T-helper 1 cell treated with Interleukin-12 subunit alpha and Interleukin-12 subunit beta and Interleukin-4 antibody, amounts not matched to agents 30 μg/mL and 1 μg/mL, for 36 hours (primary cell): ENCODE measurements at regions not wholly inside any gene's neighbourhood (a gene's known extent, or its start where the extent isn't known, plus 50 kb on each side); places are given as distances from the start of the nearest gene placed in this dataset.
"Not testable (repeated sequence)": the region's sequence is repeated elsewhere in the genome, so short reads cannot be mapped to it uniquely, and the experiment has no call there.

Experiments
- H3K27ac Mint-ChIP-seq: one replicate; pipeline ENCODE4 v1.8.0; 2021; ENCODE audit warnings: mild to moderate bottlenecking, mixed read lengths
- H3K27me3 Mint-ChIP-seq: one replicate; pipeline ENCODE4 v1.8.0; 2021; ENCODE audit warnings: low read depth, mixed read lengths
- H3K36me3 Mint-ChIP-seq: one replicate; pipeline ENCODE4 v1.8.0; 2021; ENCODE audit warnings: low read depth, mixed read lengths
- H3K4me1 Mint-ChIP-seq: one replicate; pipeline ENCODE4 v1.8.0; 2021; ENCODE audit warnings: low read depth, mixed read lengths
- H3K4me3 Mint-ChIP-seq: one replicate; pipeline ENCODE4 v1.8.0; 2021; ENCODE audit warnings: mild to moderate bottlenecking, moderate library complexity, mixed read lengths
- H3K9me3 Mint-ChIP-seq: one replicate; pipeline ENCODE4 v1.8.0; 2021; ENCODE audit warnings: mixed read lengths

DNA sequence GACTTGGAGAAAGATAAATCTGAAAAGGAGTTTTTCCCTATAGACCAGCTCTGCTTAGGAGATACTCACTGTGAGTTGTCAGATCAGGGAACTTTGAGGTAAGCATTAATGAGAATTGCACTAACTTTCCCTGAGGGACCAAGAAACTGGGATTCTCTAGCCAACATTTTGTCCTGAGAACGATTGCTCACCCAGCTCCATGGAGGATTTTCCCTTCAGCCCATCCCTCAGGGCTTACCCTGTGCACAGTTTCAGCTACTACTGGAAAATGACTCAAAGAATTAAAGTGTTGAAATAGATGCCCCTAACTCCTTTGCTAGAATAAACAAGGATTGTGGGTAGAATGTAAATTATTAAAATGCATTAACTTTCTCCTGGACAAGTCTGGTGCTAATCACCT, 237.2 kb upstream of the IL12B start:
- no peaks in the 10 kb centered on the region for H3K9me3 Mint-ChIP-seq
- peaks cover 20% of the 10 kb centered on the region for H3K27me3 Mint-ChIP-seq
- H3K4me3 Mint-ChIP-seq: no peak overlapping the region
- H3K36me3 Mint-ChIP-seq: no peaks in the 10 kb centered on the region
- H3K4me1 Mint-ChIP-seq: no peaks in the 10 kb centered on the region
- no peak overlapping the region for H3K27ac Mint-ChIP-seq

- H3K27ac Mint-ChIP-seq: no peak overlapping the region
Measured at GRCh38 chr5:159571501-159572244, 241.4 kb upstream of the IL12B start.

DNA sequence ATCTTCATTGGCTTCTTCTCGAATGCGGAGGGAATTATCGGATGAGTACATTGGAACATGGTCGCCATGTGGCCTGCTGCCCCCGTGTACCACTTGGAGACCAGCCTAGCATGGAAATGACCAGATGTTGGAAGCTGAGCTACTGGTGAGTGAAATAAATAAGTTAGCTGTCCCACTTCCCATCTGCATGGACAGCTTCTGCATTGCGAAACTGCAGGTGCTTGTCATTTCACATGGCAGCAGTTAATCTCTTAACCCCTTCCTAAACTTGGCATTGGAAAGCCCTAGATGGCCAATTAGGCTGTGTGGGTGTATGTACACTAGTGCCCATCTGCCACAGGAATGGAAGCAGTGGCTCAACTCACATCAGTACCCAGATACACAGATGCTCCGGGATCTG, 246.6 kb upstream of the IL12B start:
- no peaks in the 10 kb centered on the region for H3K4me1 Mint-ChIP-seq
- no peak overlapping the region for H3K27ac Mint-ChIP-seq
- peaks cover 7% of the 10 kb centered on the region for H3K27me3 Mint-ChIP-seq
- no peaks in the 10 kb centered on the region for H3K36me3 Mint-ChIP-seq
- H3K4me3 Mint-ChIP-seq: no peak overlapping the region
- no peaks in the 10 kb centered on the region for H3K9me3 Mint-ChIP-seq

More at GRCh38 chr5:159571501-159572244, 241.4 kb upstream of the IL12B start:
- H3K27me3 Mint-ChIP-seq: peaks cover 20% of the 10 kb centered on the region
- H3K36me3 Mint-ChIP-seq: no peaks in the 10 kb centered on the region
- H3K9me3 Mint-ChIP-seq: no peaks in the 10 kb centered on the region
- no peaks in the 10 kb centered on the region for H3K4me1 Mint-ChIP-seq
- H3K4me3 Mint-ChIP-seq: no peak overlapping the region

GRCh38 chr5:159581502-159582249, 251.4 kb upstream of the IL12B start:
- no peak overlapping the region for H3K27ac Mint-ChIP-seq

DNA sequence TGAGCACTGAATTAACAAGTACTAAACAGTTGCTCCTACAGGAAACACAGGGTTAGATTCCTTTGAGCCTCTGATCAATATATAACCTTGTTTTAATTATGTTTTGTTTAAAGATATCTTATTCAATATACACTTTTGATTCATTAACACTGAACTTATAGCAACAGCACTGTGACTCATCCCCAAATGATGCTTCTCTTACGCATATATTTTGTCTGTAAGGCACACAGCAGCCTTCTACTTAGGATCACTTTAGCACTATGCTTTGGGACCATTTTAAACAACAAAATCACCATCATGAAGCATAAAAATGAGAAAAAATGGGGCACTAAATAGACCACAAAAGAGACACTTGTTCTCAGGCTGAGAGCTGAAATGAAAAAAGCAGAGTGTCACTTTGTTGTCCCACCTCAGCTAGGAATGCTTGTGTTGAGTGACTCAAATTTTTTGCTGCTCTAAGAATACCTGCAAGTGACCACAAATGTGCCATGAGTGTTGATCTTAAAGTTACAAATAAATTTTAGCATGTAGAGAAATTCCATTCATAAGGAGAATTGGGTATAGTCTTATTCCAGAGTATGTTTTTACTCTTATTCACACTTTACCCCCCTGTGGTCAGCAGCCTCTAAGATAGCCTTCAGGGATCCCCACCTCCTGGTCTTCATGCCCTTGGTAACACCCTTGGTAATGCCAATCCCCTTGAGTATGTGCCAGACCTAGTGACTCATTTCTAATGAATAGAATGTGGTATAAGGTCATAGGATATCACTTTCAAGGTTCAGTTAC, 252.7 kb upstream of the IL12B start:
- no peak overlapping the region for H3K27ac Mint-ChIP-seq
- H3K9me3 Mint-ChIP-seq: peaks cover 3% of the 10 kb centered on the region
- peaks cover 4% of the 10 kb centered on the region for H3K27me3 Mint-ChIP-seq
- no peaks in the 10 kb centered on the region for H3K36me3 Mint-ChIP-seq
- H3K4me1 Mint-ChIP-seq: no peaks in the 10 kb centered on the region
- H3K4me3 Mint-ChIP-seq: no peak overlapping the region

More at GRCh38 chr5:159581502-159582249, 251.4 kb upstream of the IL12B start:
- Mint-ChIP-seq H3K36me3 (no peaks in the 10 kb centered on the region), H3K4me3 (no peak overlapping the region), H3K27me3 (peaks cover 4% of the 10 kb centered on the region), H3K9me3 (peaks cover 3% of the 10 kb centered on the region), H3K4me1 (no peaks in the 10 kb centered on the region)

- H3K27me3 Mint-ChIP-seq: peaks cover 4% of the 10 kb centered on the region
- H3K36me3 Mint-ChIP-seq: no peaks in the 10 kb centered on the region
- H3K4me1 Mint-ChIP-seq: no peaks in the 10 kb centered on the region
- H3K27ac Mint-ChIP-seq: no peak overlapping the region
- peaks cover 3% of the 10 kb centered on the region for H3K9me3 Mint-ChIP-seq
- no peak overlapping the region for H3K4me3 Mint-ChIP-seq
Measured at GRCh38 chr5:159586921-159587320, 256.6 kb upstream of the IL12B start.

GRCh38 chr5:159588941-159589340, 258.7 kb upstream of the IL12B start:
- no peaks in the 10 kb centered on the region for H3K4me1 Mint-ChIP-seq
- H3K27me3 Mint-ChIP-seq: no peaks in the 10 kb centered on the region
- H3K9me3 Mint-ChIP-seq: no peaks in the 10 kb centered on the region
- no peak overlapping the region for H3K4me3 Mint-ChIP-seq
- H3K27ac Mint-ChIP-seq: no peak overlapping the region
- H3K36me3 Mint-ChIP-seq: no peaks in the 10 kb centered on the region

- Mint-ChIP-seq H3K27me3 (peaks cover 7% of the 10 kb centered on the region), H3K36me3 (peaks cover 1% of the 10 kb centered on the region), H3K27ac (no peak overlapping the region), H3K9me3 (peaks cover 18% of the 10 kb centered on the region), H3K4me3 (no peak overlapping the region), H3K4me1 (no peaks in the 10 kb centered on the region)
Measured at GRCh38 chr5:159593518-159594073, 263.3 kb upstream of the IL12B start.

GRCh38 chr5:159595561-159595960, 265.3 kb upstream of the IL12B start:
- H3K4me1 Mint-ChIP-seq, H3K36me3 Mint-ChIP-seq, H3K27me3 Mint-ChIP-seq, H3K27ac Mint-ChIP-seq, H3K4me3 Mint-ChIP-seq: not testable (repeated sequence)
- H3K9me3 Mint-ChIP-seq: peaks cover 21% of the 10 kb centered on the region

- Mint-ChIP-seq H3K36me3 (peaks cover 1% of the 10 kb centered on the region), H3K4me1 (peaks cover 3% of the 10 kb centered on the region), H3K4me3 (no peak overlapping the region), H3K27me3 (peaks cover 9% of the 10 kb centered on the region), H3K9me3 (peaks cover 16% of the 10 kb centered on the region), H3K27ac (no peak overlapping the region)
Measured at GRCh38 chr5:159601216-159601615, 270.9 kb upstream of the IL12B start.

GRCh38 chr5:159602434-159602833, 272.1 kb upstream of the IL12B start:
- Mint-ChIP-seq H3K4me3 (no peak overlapping the region), H3K27ac (no peak overlapping the region), H3K9me3 (peaks cover 11% of the 10 kb centered on the region), H3K36me3 (no peaks in the 10 kb centered on the region), H3K4me1 (peaks cover 3% of the 10 kb centered on the region), H3K27me3 (peaks cover 5% of the 10 kb centered on the region)

GRCh38 chr5:159605585-159605984, 275.3 kb upstream of the IL12B start:
- Mint-ChIP-seq H3K4me3 (no peak overlapping the region), H3K27me3 (no peaks in the 10 kb centered on the region), H3K9me3 (peaks cover 8% of the 10 kb centered on the region), H3K4me1 (peaks cover 3% of the 10 kb centered on the region), H3K27ac (no peak overlapping the region), H3K36me3 (no peaks in the 10 kb centered on the region)

DNA sequence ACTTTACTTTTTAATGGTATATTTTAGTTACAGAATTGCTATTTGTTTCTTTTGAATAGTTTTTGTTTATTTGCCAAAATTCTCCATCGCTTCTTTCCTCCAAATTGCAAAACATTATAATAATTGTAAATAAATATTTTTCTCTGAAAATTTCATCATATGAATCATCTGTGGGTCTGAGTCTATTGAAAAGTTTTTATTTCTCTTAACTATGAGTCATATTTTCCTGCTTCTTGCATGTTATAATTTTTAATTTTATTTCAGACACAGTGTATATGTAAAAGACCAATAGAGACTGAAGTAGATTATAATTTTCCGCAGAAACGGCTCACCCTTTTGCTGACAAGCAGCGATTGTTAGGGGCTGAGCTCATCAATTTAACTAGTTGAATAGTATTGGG, 279.1 kb upstream of the IL12B start:
- Mint-ChIP-seq H3K27ac (no peak overlapping the region), H3K27me3 (peaks cover 3% of the 10 kb centered on the region), H3K4me3 (no peak overlapping the region), H3K4me1 (no peaks in the 10 kb centered on the region), H3K36me3 (no peaks in the 10 kb centered on the region), H3K9me3 (no peaks in the 10 kb centered on the region)

DNA sequence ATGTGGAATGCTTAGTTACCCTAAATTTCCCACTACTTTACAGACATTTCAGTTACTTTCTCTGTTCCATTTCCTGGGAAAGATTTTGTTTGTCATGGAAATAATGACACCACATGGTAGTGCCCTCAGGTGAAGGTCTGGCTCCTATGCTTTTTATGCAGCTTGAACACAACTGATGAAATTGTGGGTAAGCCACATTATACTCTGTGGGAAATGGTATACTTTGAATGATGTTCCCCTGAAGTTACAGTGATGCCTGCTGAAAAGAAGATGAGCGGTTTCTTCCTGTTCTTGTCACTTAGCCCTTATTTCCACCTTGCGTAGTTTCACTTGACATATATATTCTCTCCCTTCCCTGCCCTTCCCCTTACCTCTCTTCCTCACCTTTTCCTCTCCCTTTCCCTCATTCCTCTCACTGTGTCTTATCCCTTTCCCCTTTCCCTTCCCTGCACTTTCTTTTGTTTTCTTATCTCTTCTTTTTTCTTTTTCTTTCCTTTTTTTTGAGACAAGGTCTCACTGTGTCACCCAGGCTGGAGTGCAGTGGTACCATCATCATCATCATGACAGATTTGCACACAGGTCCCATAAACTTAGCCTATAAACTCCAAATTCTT, 280.8 kb upstream of the IL12B start:
- no peaks in the 10 kb centered on the region for H3K36me3 Mint-ChIP-seq
- H3K27me3 Mint-ChIP-seq: peaks cover 3% of the 10 kb centered on the region
- no peaks in the 10 kb centered on the region for H3K4me1 Mint-ChIP-seq
- H3K9me3 Mint-ChIP-seq: no peaks in the 10 kb centered on the region
- no peak overlapping the region for H3K27ac Mint-ChIP-seq
- H3K4me3 Mint-ChIP-seq: no peak overlapping the region
